Mesothelial cell of epicardium (in vitro differentiated cells): ENCODE measurements at regions not wholly inside any gene's neighbourhood (a gene's known extent, or its start where the extent isn't known, plus 50 kb on each side); places are given as distances from the start of the nearest gene placed in this dataset.

ENCODE experiments used
- DNase-seq, 2 experiments: peaks; one replicate each; pipeline ENCODE4 v3.0.0; 2021; ENCODE audit warnings: low spot score in 2 of 2; ENCODE audit not compliant: unreplicated experiment in 2 of 2
- H3K27ac Mint-ChIP-seq: 2 replicates; pipeline ENCODE4 v1.8.0; 2021; ENCODE audit warnings: mixed read lengths
- H3K27me3 Mint-ChIP-seq: 2 replicates; pipeline ENCODE4 v1.8.0; 2021; ENCODE audit warnings: low read depth, mixed read lengths
- H3K36me3 Mint-ChIP-seq: 2 replicates; pipeline ENCODE4 v1.8.0; 2021; ENCODE audit warnings: mixed read lengths
- H3K4me1 Mint-ChIP-seq: 2 replicates; pipeline ENCODE4 v1.8.0; 2021; ENCODE audit warnings: mixed read lengths
- H3K4me3 Mint-ChIP-seq: 2 replicates; pipeline ENCODE4 v1.8.0; 2021; ENCODE audit warnings: mild to moderate bottlenecking, moderate library complexity, mixed read lengths
- H3K9me3 Mint-ChIP-seq: 2 replicates; pipeline ENCODE4 v1.8.0; 2021; ENCODE audit warnings: mixed read lengths
- TF ChIP-seq, protein P1 (sequence below): fragments of 200-600 bp; sonication (generic); IDR thresholded peaks from one replicate; pipeline ENCODE4 v1.5.0; 2021; ENCODE audit warnings: antibody characterized with exemption; ENCODE audit not compliant: unreplicated experiment

DNA sequence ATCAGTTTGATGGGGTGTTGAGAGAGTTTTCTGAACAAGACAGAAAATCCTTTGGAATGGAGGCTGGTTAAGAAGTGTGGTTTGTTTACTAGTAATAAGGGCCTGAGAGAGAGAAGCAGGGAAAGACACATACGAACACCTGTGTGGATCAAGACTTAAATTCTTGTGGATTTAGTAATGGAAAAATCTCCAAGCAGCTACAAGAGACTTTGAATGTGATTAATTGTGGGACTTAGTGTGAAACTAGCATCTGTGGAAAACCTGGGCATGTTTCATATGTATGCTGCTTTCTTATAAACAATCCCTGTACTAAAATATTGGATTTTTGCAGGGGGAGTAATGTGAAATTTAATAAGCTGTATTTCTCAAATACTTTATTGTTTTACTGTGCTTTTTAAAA, 399.1 kb downstream of the SI start:
- H3K27ac Mint-ChIP-seq = no peak overlapping the region
- H3K4me1 Mint-ChIP-seq = no peaks in the 10 kb centered on the region
- H3K27me3 Mint-ChIP-seq = no peaks in the 10 kb centered on the region
- no peak for DNase-seq
- no peak overlapping the region for H3K4me3 Mint-ChIP-seq
- TF ChIP-seq, protein P1, sequence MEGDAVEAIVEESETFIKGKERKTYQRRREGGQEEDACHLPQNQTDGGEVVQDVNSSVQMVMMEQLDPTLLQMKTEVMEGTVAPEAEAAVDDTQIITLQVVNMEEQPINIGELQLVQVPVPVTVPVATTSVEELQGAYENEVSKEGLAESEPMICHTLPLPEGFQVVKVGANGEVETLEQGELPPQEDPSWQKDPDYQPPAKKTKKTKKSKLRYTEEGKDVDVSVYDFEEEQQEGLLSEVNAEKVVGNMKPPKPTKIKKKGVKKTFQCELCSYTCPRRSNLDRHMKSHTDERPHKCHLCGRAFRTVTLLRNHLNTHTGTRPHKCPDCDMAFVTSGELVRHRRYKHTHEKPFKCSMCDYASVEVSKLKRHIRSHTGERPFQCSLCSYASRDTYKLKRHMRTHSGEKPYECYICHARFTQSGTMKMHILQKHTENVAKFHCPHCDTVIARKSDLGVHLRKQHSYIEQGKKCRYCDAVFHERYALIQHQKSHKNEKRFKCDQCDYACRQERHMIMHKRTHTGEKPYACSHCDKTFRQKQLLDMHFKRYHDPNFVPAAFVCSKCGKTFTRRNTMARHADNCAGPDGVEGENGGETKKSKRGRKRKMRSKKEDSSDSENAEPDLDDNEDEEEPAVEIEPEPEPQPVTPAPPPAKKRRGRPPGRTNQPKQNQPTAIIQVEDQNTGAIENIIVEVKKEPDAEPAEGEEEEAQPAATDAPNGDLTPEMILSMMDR = no peak
- no peaks in the 10 kb centered on the region for H3K36me3 Mint-ChIP-seq
- H3K9me3 Mint-ChIP-seq = no peaks in the 10 kb centered on the region

DNA sequence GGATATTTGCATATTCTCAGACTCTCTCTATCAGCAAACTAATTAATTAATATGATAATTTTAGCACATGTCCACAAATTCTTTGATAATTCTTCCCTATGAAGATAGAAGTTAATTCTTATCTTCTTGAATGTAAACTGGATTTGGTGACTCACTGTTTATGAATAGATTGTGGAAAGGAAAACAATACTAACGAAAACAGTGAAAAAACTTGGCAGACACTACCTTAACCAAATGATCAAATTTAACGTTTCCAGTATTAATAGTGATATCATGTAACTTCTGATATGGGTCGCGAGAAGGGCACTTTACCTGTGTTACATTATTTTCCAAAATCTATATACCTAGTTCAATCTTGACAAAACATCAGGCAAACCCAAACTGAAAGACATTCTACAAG, 401.0 kb downstream of the SI start:
- H3K36me3 Mint-ChIP-seq = no peaks in the 10 kb centered on the region
- no peaks in the 10 kb centered on the region for H3K4me1 Mint-ChIP-seq
- H3K4me3 Mint-ChIP-seq = no peak overlapping the region
- TF ChIP-seq, protein P1 = no peak
- no peaks in the 10 kb centered on the region for H3K9me3 Mint-ChIP-seq
- DNase-seq = no peak
- H3K27ac Mint-ChIP-seq = no peak overlapping the region
- H3K27me3 Mint-ChIP-seq = no peaks in the 10 kb centered on the region

DNA sequence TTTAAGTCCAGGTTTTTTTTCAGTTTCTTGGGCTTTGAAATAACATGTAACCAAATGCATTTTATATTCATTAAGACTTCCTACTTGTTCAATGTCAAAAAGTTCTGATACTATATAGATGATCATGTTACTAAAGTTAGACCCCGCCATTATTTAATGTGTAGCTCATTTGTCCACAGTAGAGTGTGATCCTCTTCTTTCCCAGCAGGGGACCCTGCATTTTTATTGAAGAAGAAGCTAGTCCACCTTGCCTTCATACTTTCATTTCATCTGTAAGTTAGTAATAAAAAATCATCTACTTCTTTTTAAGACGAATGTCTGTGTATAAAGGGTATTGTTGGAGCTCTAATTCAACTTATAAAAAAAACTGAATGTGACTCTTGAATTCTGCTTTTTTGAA, 404.6 kb downstream of the SI start:
- Mint-ChIP-seq H3K27ac (no peak overlapping the region), H3K4me1 (no peaks in the 10 kb centered on the region), H3K27me3 (no peaks in the 10 kb centered on the region), H3K36me3 (no peaks in the 10 kb centered on the region), H3K9me3 (peaks cover 18% of the 10 kb centered on the region), H3K4me3 (no peak overlapping the region)
- TF ChIP-seq, protein P1 = peak; percentile 27
- no peak for DNase-seq

DNA sequence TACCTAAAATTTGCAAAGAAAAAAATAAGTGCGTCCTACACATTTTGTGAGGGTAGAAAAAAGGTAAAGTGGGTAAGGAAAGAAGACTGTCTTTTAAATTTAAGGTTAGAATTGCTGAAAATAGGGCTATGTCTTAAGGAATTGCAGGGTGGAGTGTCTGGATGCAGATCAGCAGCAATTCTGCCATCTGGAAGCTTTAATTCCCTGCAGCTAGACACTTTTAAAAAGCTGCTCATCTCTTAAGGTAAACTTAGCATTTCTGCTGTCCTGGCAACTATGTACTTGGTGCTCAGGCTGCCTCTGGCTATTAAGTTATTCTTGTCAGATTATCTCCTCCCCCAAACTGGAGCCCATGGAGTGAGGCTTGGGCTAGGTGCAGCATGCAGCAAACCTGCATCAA, 420.2 kb downstream of the SI start:
- H3K9me3 Mint-ChIP-seq = no peaks in the 10 kb centered on the region
- H3K36me3 Mint-ChIP-seq = no peaks in the 10 kb centered on the region
- TF ChIP-seq, protein P1 = no peak
- DNase-seq = no peak
- H3K4me1 Mint-ChIP-seq = peaks cover 13% of the 10 kb centered on the region
- H3K27ac Mint-ChIP-seq = no peak overlapping the region
- no peak overlapping the region for H3K4me3 Mint-ChIP-seq
- no peaks in the 10 kb centered on the region for H3K27me3 Mint-ChIP-seq

DNA sequence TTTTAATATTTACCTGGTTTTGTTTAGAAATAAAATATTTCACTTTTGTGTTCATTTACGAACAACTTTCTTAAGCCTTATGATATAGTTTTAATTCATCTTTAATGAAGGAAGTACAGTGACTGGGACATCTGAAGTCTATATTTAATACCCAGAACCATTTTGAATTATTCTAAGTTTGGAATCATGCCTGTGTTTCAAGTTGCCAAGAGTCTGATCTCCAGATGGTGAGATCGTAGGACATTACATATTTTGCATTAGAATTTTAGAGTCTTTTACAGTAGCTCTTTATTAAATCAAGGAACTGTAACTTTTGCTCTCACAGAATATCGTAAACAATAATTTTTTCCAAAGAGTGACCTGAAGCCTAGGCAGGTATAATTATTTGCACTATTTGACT, 420.7 kb downstream of the SI start:
- TF ChIP-seq, protein P1 = no peak
- no peaks in the 10 kb centered on the region for H3K36me3 Mint-ChIP-seq
- H3K4me3 Mint-ChIP-seq = no peak overlapping the region
- no peak for DNase-seq
- H3K27ac Mint-ChIP-seq = no peak overlapping the region
- H3K4me1 Mint-ChIP-seq = peaks cover 8% of the 10 kb centered on the region
- no peaks in the 10 kb centered on the region for H3K27me3 Mint-ChIP-seq
- no peaks in the 10 kb centered on the region for H3K9me3 Mint-ChIP-seq

DNA sequence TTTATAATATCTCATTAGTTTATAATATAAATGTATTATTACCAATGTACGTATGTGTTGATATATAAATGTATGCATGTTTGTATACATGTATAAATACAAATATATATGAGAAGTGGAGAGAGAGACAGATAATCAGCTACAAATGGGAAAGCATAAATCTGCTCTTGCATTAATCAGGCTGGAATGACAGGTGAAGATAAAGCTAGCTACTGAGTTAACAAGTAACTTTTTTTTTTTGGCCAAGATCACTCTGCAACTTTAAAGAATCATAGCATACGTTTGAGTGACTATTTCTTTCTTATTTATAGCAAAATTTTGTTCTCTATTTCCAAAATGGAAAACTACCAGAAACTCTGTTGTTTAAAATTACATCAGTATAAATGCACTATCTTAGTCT, 422.8 kb downstream of the SI start:
- no peak overlapping the region for H3K4me3 Mint-ChIP-seq
- no peak for DNase-seq
- TF ChIP-seq, protein P1 = no peak
- no peaks in the 10 kb centered on the region for H3K36me3 Mint-ChIP-seq
- peaks cover 8% of the 10 kb centered on the region for H3K9me3 Mint-ChIP-seq
- H3K4me1 Mint-ChIP-seq = peaks cover 8% of the 10 kb centered on the region
- H3K27ac Mint-ChIP-seq = no peak overlapping the region
- H3K27me3 Mint-ChIP-seq = no peaks in the 10 kb centered on the region
